HG03521 (cell line): ENCODE measurements at regions not wholly inside any gene's neighbourhood (a gene's known extent, or its start where the extent isn't known, plus 50 kb on each side); places are given as distances from the start of the nearest gene placed in this dataset.

Experiments
- ATAC-seq: cut with Tn5 transposase; IDR thresholded peaks from one replicate; pipeline ENCODE4 v1.9.1; 2021; ENCODE audit warnings: mild to moderate bottlenecking, moderate library complexity; ENCODE audit not compliant: unreplicated experiment

- no peak for ATAC-seq
These were observed 80.0 kb downstream of the CLDN34 start for GRCh38 chrX:10047133-10047532.

GRCh38 chrX:10047631-10048030 lies 80.5 kb downstream of the CLDN34 start:
- no peak for ATAC-seq

GRCh38 chrX:10048076-10048475 lies 80.9 kb downstream of the CLDN34 start:
- no peak for ATAC-seq

GRCh38 chrX:10048707-10049106 lies 81.5 kb downstream of the CLDN34 start:
- ATAC-seq: no peak

GRCh38 chrX:10049236-10049635 lies 82.1 kb downstream of the CLDN34 start:
- no peak for ATAC-seq

GRCh38 chrX:10050481-10050880 lies 83.3 kb downstream of the CLDN34 start:
- ATAC-seq: no peak

GRCh38 chrX:10051866-10052480 lies 84.8 kb downstream of the CLDN34 start:
- ATAC-seq: no peak

- no peak for ATAC-seq
These were observed 85.9 kb downstream of the CLDN34 start for GRCh38 chrX:10052906-10053625.

- no peak for ATAC-seq
These were observed 87.2 kb downstream of the CLDN34 start for GRCh38 chrX:10054396-10054795.

GRCh38 chrX:10055430-10055829 lies 88.3 kb downstream of the CLDN34 start:
- ATAC-seq: no peak

GRCh38 chrX:10062352-10062751 lies 94.4 kb upstream of the CLCN4 start:
- ATAC-seq: no peak

GRCh38 chrX:10062980-10063379 lies 93.8 kb upstream of the CLCN4 start:
- no peak for ATAC-seq

- no peak for ATAC-seq
These were observed 92.0 kb upstream of the CLCN4 start for GRCh38 chrX:10064736-10065135.

- ATAC-seq: no peak
These were observed 85.9 kb upstream of the CLCN4 start for GRCh38 chrX:10070714-10071436.

- no peak for ATAC-seq
These were observed 85.2 kb upstream of the CLCN4 start for GRCh38 chrX:10071451-10072144.

- no peak for ATAC-seq
These were observed 83.8 kb upstream of the CLCN4 start for GRCh38 chrX:10072786-10073568.

GRCh38 chrX:10073671-10074070 lies 83.1 kb upstream of the CLCN4 start:
- ATAC-seq: no peak

GRCh38 chrX:10074241-10074941 lies 82.4 kb upstream of the CLCN4 start:
- no peak for ATAC-seq

- no peak for ATAC-seq
These were observed 80.0 kb upstream of the CLCN4 start for GRCh38 chrX:10076765-10077164.
